GM12892 (cell line): ENCODE measurements at regions not wholly inside any gene's neighbourhood (a gene's known extent, or its start where the extent isn't known, plus 50 kb on each side); places are given as distances from the start of the nearest gene placed in this dataset.

Experiments used
- POLR2AphosphoS5 ChIP-seq: IDR thresholded peaks from 2 replicates; pipeline ENCODE4 v1.6.1; 2011; ENCODE audit warnings: low read depth, low read length, control low read depth
- TAF1 ChIP-seq: IDR thresholded peaks from 2 replicates; pipeline ENCODE4 v1.6.1; 2011; ENCODE audit warnings: low read depth, mild to moderate bottlenecking, control low read depth, low read length, borderline replicate concordance

DNA sequence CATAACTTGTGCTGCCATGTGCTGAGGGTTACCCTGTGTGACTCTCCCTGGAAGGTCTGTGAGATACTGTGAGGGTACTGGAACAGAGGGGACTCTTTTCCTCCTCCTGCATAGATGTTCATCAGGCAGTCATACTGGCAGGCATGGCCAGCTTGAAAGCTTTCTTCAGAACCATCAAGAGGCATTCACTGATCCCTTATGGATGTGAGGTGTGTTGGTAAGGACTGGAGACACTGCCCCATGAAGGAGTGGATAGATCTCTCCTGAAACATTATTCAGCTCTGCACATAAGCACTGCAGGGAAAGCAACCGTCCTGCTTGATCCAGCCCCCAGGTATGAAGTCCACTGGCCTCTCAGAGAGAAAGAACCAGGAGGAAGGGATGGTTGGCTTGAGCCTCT lies 176.6 kb upstream of the ARL4C start:
- no peak for TF ChIP-seq TAF1
- TF ChIP-seq POLR2AphosphoS5 = no peak
